ENCODE measurements at regions not wholly inside any gene's neighbourhood (a gene's known extent, or its start where the extent isn't known, plus 50 kb on each side); places are given as distances from the start of the nearest gene placed in this dataset.

GRCh38 chr1:56297208-56297607, 282.2 kb downstream of the PLPP3 start:
- TF ChIP-seq CTCF (conservative IDR thresholded peaks at IDR 0.05; ENCODE audit: low read length) (no peak), EZH2phosphoT487 (IDR thresholded peaks at IDR 0.05; ENCODE audit: borderline replicate concordance, low read depth, low read length) (no peak)
- POLR2A ChIA-PET = no interaction called here

GRCh38 chr1:56295949-56296929, 283.1 kb downstream of the PLPP3 start:
- Histone ChIP-seq H3K36me3 (ENCODE audit: insufficient read depth, low read length) (no peaks in the 10 kb centered on the region), H2AFZ (ENCODE audit: low read length) (no peak overlapping the region), H4K20me1 (ENCODE audit: insufficient read depth, low read length) (no peaks in the 10 kb centered on the region), H3K79me2 (ENCODE audit: insufficient read depth, low read depth, low read length) (no peaks in the 10 kb centered on the region), H3K4me2 (ENCODE audit: low read length) (no peak overlapping the region), H3K9me2 (ENCODE audit: insufficient read depth, low read length) (no peaks in the 10 kb centered on the region), H3K27ac (ENCODE audit: low read depth, low read length, poor library complexity, severe bottlenecking) (no peak overlapping the region), H3K9me3 (ENCODE audit: low read length) (no peaks in the 10 kb centered on the region), H3K4me3 (ENCODE audit: low read depth, low read length, poor library complexity, severe bottlenecking) (no peak overlapping the region), H3K4me1 (ENCODE audit: insufficient read depth, low read length, poor library complexity, severe bottlenecking) (no peaks in the 10 kb centered on the region)
- DNase-seq (ENCODE audit: low spot score) = no peak
- intact Hi-C loops (cut with micrococcal nuclease; ENCODE audit: unreplicated experiment) = no loop called here
- TF ChIP-seq EZH2phosphoT487 (IDR thresholded peaks at IDR 0.05; ENCODE audit: borderline replicate concordance, low read depth, low read length) = no peak
- TF ChIP-seq CTCF (conservative IDR thresholded peaks at IDR 0.05; ENCODE audit: low read length) = no peak
- POLR2A ChIA-PET = no interaction called here
- CTCF ChIA-PET (ENCODE audit: unreplicated experiment) = no interaction called here
- BruUV-seq (replicated peaks) = no TSS peak

More at GRCh38 chr1:56297208-56297607, 282.2 kb downstream of the PLPP3 start:
- Histone ChIP-seq H3K36me3 (ENCODE audit: insufficient read depth, low read length) (no peaks in the 10 kb centered on the region), H3K4me1 (ENCODE audit: insufficient read depth, low read length, poor library complexity, severe bottlenecking) (no peaks in the 10 kb centered on the region), H3K4me2 (ENCODE audit: low read length) (no peak overlapping the region), H3K79me2 (ENCODE audit: insufficient read depth, low read depth, low read length) (no peaks in the 10 kb centered on the region), H3K9me3 (ENCODE audit: low read length) (no peaks in the 10 kb centered on the region), H3K4me3 (ENCODE audit: low read depth, low read length, poor library complexity, severe bottlenecking) (no peak overlapping the region), H4K20me1 (ENCODE audit: insufficient read depth, low read length) (no peaks in the 10 kb centered on the region), H2AFZ (ENCODE audit: low read length) (no peak overlapping the region), H3K9me2 (ENCODE audit: insufficient read depth, low read length) (no peaks in the 10 kb centered on the region), H3K27ac (ENCODE audit: low read depth, low read length, poor library complexity, severe bottlenecking) (no peak overlapping the region)
- intact Hi-C loops (cut with micrococcal nuclease; ENCODE audit: unreplicated experiment) = no loop called here
- DNase-seq (ENCODE audit: low spot score) = no peak
- BruUV-seq (replicated peaks) = no TSS peak
- CTCF ChIA-PET (ENCODE audit: unreplicated experiment) = no interaction called here

- POLR2A ChIA-PET = no interaction called here
- Histone ChIP-seq H2AFZ (ENCODE audit: low read length) (no peak overlapping the region), H3K4me3 (ENCODE audit: low read depth, low read length, poor library complexity, severe bottlenecking) (no peak overlapping the region), H3K9me2 (ENCODE audit: insufficient read depth, low read length) (no peaks in the 10 kb centered on the region), H3K79me2 (ENCODE audit: insufficient read depth, low read depth, low read length) (no peaks in the 10 kb centered on the region), H3K9me3 (ENCODE audit: low read length) (no peaks in the 10 kb centered on the region), H3K4me1 (ENCODE audit: insufficient read depth, low read length, poor library complexity, severe bottlenecking) (no peaks in the 10 kb centered on the region), H3K4me2 (ENCODE audit: low read length) (no peak overlapping the region), H4K20me1 (ENCODE audit: insufficient read depth, low read length) (no peaks in the 10 kb centered on the region), H3K36me3 (ENCODE audit: insufficient read depth, low read length) (no peaks in the 10 kb centered on the region), H3K27ac (ENCODE audit: low read depth, low read length, poor library complexity, severe bottlenecking) (no peak overlapping the region)
- CTCF ChIA-PET (ENCODE audit: unreplicated experiment) = no interaction called here
- DNase-seq (ENCODE audit: low spot score) = no peak
- no peak for TF ChIP-seq CTCF (conservative IDR thresholded peaks at IDR 0.05; ENCODE audit: low read length)
- no peak for TF ChIP-seq EZH2phosphoT487 (IDR thresholded peaks at IDR 0.05; ENCODE audit: borderline replicate concordance, low read depth, low read length)
- intact Hi-C loops (cut with micrococcal nuclease; ENCODE audit: unreplicated experiment) = no loop called here
- BruUV-seq (replicated peaks) = no TSS peak
Measured at GRCh38 chr1:56291374-56291919, 287.9 kb downstream of the PLPP3 start.
